Tibial nerve (tissue), 4 donors: ENCODE measurements at regions not wholly inside any gene's neighbourhood (a gene's known extent, or its start where the extent isn't known, plus 50 kb on each side); places are given as distances from the start of the nearest gene placed in this dataset.
A peak's percentile ranks its signal among the peaks of the same experiment; 100 is the strongest.

ENCODE experiments used
- DNase-seq, 2 donors: peaks; one replicate each; pipeline ENCODE4 v3.0.0-alpha.2; 2019; ENCODE audit warnings: low spot score in 2 of 2
- H3K27ac ChIP-seq, 4 donors: fragments of 200-600 bp; sonication (generic) in 3 of 4; one replicate each; pipeline ENCODE4 v1.5.1; 2017 to 2019; ENCODE audit warnings: mild to moderate bottlenecking in 1 of 4
- H3K27me3 ChIP-seq, 2 donors: fragments of 200-600 bp; sonication (generic) in 1 of 2; one replicate each; pipeline versions ENCODE4 v1.5.1 to v1.6.0; 2017 to 2019
- H3K36me3 ChIP-seq, 3 donors: fragments of 200-600 bp; sonication (generic); one replicate each; pipeline ENCODE4 v1.5.1; 2018 to 2019
- H3K4me1 ChIP-seq, 4 donors: fragments of 200-600 bp; sonication (generic) in 3 of 4; one replicate each; pipeline ENCODE4 v1.5.1; 2017 to 2019
- H3K4me3 ChIP-seq, 4 donors: fragments of 200-600 bp; sonication (generic) in 3 of 4; one replicate each; pipeline ENCODE4 v1.5.1; 2017 to 2019; ENCODE audit warnings: mild to moderate bottlenecking in 1 of 4, moderate library complexity in 1 of 4
- H3K9me3 ChIP-seq, 4 donors: fragments of 200-600 bp; sonication (generic) in 3 of 4; one replicate each; pipeline ENCODE4 v1.5.1; 2017 to 2019
- EP300 ChIP-seq, 2 donors: sonication (generic); formaldehyde crosslinking; IDR thresholded peaks; one replicate each; pipeline ENCODE4 v1.6.1; 2017; ENCODE audit warnings: antibody characterized with exemption in 2 of 2, mild to moderate bottlenecking in 1 of 2
- POLR2A ChIP-seq, 2 donors: fragments of 450-650 bp; IDR thresholded peaks; one replicate each; pipeline ENCODE4 v1.6.1; 2017; ENCODE audit warnings: antibody characterized with exemption in 2 of 2, mild to moderate bottlenecking in 2 of 2, moderate library complexity in 2 of 2
- WGBS, 2 donors: methylation state at CpG; one replicate each; pipeline ENCODE4 v1.1.5; 2018; 5-methylcytosine and 5-hydroxymethylcytosine counted together
- TF ChIP-seq, protein P1 (sequence below), 5 experiments: fragments of 200-600 bp in 3 of 5; fragments of 450-650 bp in 2 of 5; sonication (generic) in 3 of 5; IDR thresholded peaks; one replicate each; pipeline ENCODE4 v1.5.1; 2016 to 2019; ENCODE audit warnings: antibody characterized with exemption in 5 of 5, mild to moderate bottlenecking in 3 of 5, moderate library complexity in 2 of 5

GRCh38 chr7:121505540-121506182 is 109.6 kb upstream of the FAM3C start:
- H3K4me3 ChIP-seq = no peak overlapping the region
- TF ChIP-seq, protein P1, sequence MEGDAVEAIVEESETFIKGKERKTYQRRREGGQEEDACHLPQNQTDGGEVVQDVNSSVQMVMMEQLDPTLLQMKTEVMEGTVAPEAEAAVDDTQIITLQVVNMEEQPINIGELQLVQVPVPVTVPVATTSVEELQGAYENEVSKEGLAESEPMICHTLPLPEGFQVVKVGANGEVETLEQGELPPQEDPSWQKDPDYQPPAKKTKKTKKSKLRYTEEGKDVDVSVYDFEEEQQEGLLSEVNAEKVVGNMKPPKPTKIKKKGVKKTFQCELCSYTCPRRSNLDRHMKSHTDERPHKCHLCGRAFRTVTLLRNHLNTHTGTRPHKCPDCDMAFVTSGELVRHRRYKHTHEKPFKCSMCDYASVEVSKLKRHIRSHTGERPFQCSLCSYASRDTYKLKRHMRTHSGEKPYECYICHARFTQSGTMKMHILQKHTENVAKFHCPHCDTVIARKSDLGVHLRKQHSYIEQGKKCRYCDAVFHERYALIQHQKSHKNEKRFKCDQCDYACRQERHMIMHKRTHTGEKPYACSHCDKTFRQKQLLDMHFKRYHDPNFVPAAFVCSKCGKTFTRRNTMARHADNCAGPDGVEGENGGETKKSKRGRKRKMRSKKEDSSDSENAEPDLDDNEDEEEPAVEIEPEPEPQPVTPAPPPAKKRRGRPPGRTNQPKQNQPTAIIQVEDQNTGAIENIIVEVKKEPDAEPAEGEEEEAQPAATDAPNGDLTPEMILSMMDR (IDR thresholded peaks at IDR 0.05) = no peak
- TF ChIP-seq EP300 (IDR thresholded peaks at IDR 0.05) (no peak), POLR2A (IDR thresholded peaks at IDR 0.05) (no peak)
- H3K9me3 ChIP-seq = peaks cover 0 to 26% (median 0%) of the 10 kb centered on the region in 4 donors
- no peaks in the 10 kb centered on the region for H3K36me3 ChIP-seq
- no peak overlapping the region for H3K27ac ChIP-seq
- no peak for DNase-seq
- WGBS, 2 donors = 77 to 87% methylated on average over 6 of the region's 6 CpGs
- no peaks in the 10 kb centered on the region for H3K4me1 ChIP-seq
- H3K27me3 ChIP-seq = no peaks in the 10 kb centered on the region

- Histone ChIP-seq H3K27me3 (no peaks in the 10 kb centered on the region), H3K4me3 (no peak overlapping the region), H3K27ac (peak overlapping the region in 1 of 4 donors; percentile 13), H3K36me3 (no peaks in the 10 kb centered on the region), H3K4me1 (no peaks in the 10 kb centered on the region), H3K9me3 (peaks cover 0 to 19% (median 0%) of the 10 kb centered on the region in 4 donors)
- DNase-seq = no peak
- 92 to 97% methylated on average over 1 of the region's 1 CpG for WGBS, 2 donors
- TF ChIP-seq, protein P1 (IDR thresholded peaks at IDR 0.05) = no peak
- TF ChIP-seq EP300 (IDR thresholded peaks at IDR 0.05) (no peak), POLR2A (IDR thresholded peaks at IDR 0.05) (no peak)
Observed at GRCh38 chr7:121505021-121505420, 108.9 kb upstream of the FAM3C start.

DNA sequence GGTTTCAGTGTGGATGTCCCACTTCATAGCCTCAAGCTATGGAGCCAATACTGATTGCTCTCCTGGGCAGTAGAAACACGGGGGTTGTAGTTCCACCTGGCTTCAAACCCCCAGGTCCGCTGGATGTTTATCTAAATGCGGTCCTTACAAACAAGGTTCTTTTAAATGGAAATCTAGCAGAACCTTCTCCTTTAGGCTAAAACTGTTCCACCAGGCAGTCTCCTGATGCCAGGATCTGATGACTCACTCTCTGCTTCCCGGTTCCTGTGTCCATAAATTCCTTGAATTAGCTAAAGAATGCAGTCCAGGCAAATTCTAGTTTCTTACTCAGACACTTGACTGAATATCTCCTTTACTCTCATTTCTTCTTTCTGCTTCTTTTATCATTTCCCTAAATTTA is 108.4 kb upstream of the FAM3C start:
- no peak overlapping the region for H3K4me3 ChIP-seq
- H3K36me3 ChIP-seq = no peaks in the 10 kb centered on the region
- no peaks in the 10 kb centered on the region for H3K27me3 ChIP-seq
- TF ChIP-seq POLR2A (IDR thresholded peaks at IDR 0.05) (no peak), EP300 (IDR thresholded peaks at IDR 0.05) (no peak)
- TF ChIP-seq, protein P1 (IDR thresholded peaks at IDR 0.05) = no peak
- no peak for DNase-seq
- no peaks in the 10 kb centered on the region for H3K4me1 ChIP-seq
- H3K9me3 ChIP-seq = peaks cover 0 to 16% (median 0%) of the 10 kb centered on the region in 4 donors
- 60 to 63% methylated on average over 4 of the region's 4 CpGs for WGBS, 2 donors
- H3K27ac ChIP-seq = peak overlapping the region in 1 of 4 donors; percentile 13

DNA sequence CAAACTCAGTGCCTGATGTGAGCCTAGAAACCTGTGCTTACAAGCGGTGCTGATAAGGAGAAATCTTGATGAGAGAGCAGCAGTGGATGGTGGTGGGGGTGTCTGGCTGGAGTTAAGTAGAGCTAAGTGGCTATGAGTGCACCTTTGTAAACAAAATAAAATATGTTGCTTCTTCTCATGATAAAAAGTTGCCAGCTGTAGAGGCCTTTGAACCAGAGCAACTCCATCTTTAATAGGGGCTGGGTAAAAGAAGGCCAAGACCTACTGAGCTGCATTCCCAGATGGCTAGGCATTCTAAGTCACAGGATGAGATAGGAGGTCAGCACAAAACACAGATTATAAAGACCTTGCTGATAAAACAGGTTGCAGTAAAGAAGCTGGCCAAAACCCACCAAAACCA is 107.6 kb upstream of the FAM3C start:
- WGBS, 2 donors = 92 to 97% methylated on average over 1 of the region's 1 CpG
- Histone ChIP-seq H3K9me3 (peaks cover 0 to 16% (median 0%) of the 10 kb centered on the region in 4 donors), H3K36me3 (no peaks in the 10 kb centered on the region), H3K4me3 (no peak overlapping the region), H3K27ac (no peak overlapping the region), H3K4me1 (no peaks in the 10 kb centered on the region), H3K27me3 (no peaks in the 10 kb centered on the region)
- TF ChIP-seq EP300 (IDR thresholded peaks at IDR 0.05) (no peak), POLR2A (IDR thresholded peaks at IDR 0.05) (no peak)
- TF ChIP-seq, protein P1 (IDR thresholded peaks at IDR 0.05) = no peak
- no peak for DNase-seq

DNA sequence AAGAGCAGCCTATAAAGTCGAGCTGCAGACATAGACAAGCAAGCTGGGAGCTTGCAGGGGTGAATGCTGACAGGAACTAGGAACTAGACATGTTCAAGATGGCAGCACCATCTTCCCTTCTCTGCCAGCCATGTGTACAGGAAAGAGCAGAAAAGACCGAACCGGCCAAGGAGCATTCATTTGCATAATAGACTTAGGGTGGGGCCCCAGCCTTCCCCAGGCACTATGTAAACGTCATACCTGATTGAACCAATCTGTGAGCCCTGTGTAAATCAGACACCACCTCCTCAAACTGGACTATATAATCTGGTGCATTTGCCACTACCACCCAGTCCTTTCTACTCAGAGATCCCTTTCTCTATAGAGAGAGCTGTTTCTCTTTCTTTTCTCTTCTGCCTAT is 106.9 kb upstream of the FAM3C start:
- Histone ChIP-seq H3K4me3 (no peak overlapping the region), H3K9me3 (peaks cover 0 to 16% (median 0%) of the 10 kb centered on the region in 4 donors), H3K27me3 (no peaks in the 10 kb centered on the region), H3K36me3 (no peaks in the 10 kb centered on the region), H3K4me1 (no peaks in the 10 kb centered on the region), H3K27ac (no peak overlapping the region)
- 79 to 80% methylated on average over 4 of the region's 4 CpGs for WGBS, 2 donors
- no peak for TF ChIP-seq EP300 (IDR thresholded peaks at IDR 0.05)
- TF ChIP-seq, protein P1 (IDR thresholded peaks at IDR 0.05) = no peak
- no peak for TF ChIP-seq POLR2A (IDR thresholded peaks at IDR 0.05)
- DNase-seq = no peak
